Activated CD8-positive, alpha-beta memory T cell treated with anti-CD3 and anti-CD28 coated beads, Interleukin-2, amount 50 U/mL, for 4 hours (primary cell): ENCODE measurements at regions not wholly inside any gene's neighbourhood (a gene's known extent, or its start where the extent isn't known, plus 50 kb on each side); places are given as distances from the start of the nearest gene placed in this dataset.
"Not testable (repeated sequence)": the region's sequence is repeated elsewhere in the genome, so short reads cannot be mapped to it uniquely, and the experiment has no call there.

ENCODE experiments used
- DNase-seq: peaks from one replicate; pipeline ENCODE4 v3.0.0-alpha.2; 2020

- DNase-seq = no peak
These were observed 77.6 kb upstream of the FRMPD4 start for GRCh38 chrX:12060489-12061260.

- DNase-seq = no peak
These were observed 73.0 kb upstream of the FRMPD4 start for GRCh38 chrX:12065251-12065650.

- no peak for DNase-seq
These were observed 62.2 kb upstream of the FRMPD4 start for GRCh38 chrX:12076046-12076445.

GRCh38 chrX:12080265-12080664, 58.0 kb upstream of the FRMPD4 start:
- DNase-seq = no peak

GRCh38 chrX:12082959-12083358, 55.3 kb upstream of the FRMPD4 start:
- DNase-seq = not testable (repeated sequence)
